HCT116 (cell line): ENCODE measurements at regions not wholly inside any gene's neighbourhood (a gene's known extent, or its start where the extent isn't known, plus 50 kb on each side); places are given as distances from the start of the nearest gene placed in this dataset.

Experiments used
- ATAC-seq: fragments of 200-7000 bp; cut with Tn5 transposase; 2 replicates; pipeline ENCODE4 v1.9.1; 2020; ENCODE audit warnings: mild to moderate bottlenecking, moderate library complexity
- BruUV-seq: library from RNA; stranded (reverse); fragments of 400-500 nt; replicated peaks from 2 replicates; lab custom pipeline; 2021; lab: Mats Ljungman, UMichigan
- CTCF ChIA-PET: fragments of 300-600 bp; sonication (Branson Sonifier 250); formaldehyde crosslinking; loops from one replicate; lab custom pipeline; 2021; ENCODE audit warnings: antibody characterized with exemption; lab: Charles Lee
- POLR2A ChIA-PET: fragments of 300-600, 350-600 bp; sonication (Branson Sonifier 250); formaldehyde crosslinking; loops from one replicate; lab custom pipeline; 2021; ENCODE audit warnings: antibody characterized with exemption; lab: Charles Lee
- RAD21 ChIA-PET, 2 experiments: fragments of 300-600 bp; sonication (Branson Sonifier 250); formaldehyde crosslinking; loops; one replicate each; lab custom pipeline; 2023; ENCODE audit warnings: low total read pairs in 2 of 2; ENCODE audit not compliant: uncharacterized antibody in 2 of 2, unreplicated experiment in 2 of 2, low non-redundant PET in 1 of 2; lab: Charles Lee
- DNase-seq: peaks from one replicate; pipeline ENCODE4 v3.0.0-alpha.2; 2010; ENCODE audit warnings: low read depth, low spot score
- H2AFZ ChIP-seq: fragments of 200-600 bp; shearing (Covaris generic), sonication (generic); 2 replicates; pipeline ENCODE4 v1.6.1; 2017; ENCODE audit warnings: low read depth, mixed run types, mixed read lengths, antibody characterized with exemption, low read length; ENCODE audit not compliant: poor library complexity, severe bottlenecking
- H3K27ac ChIP-seq: 2 replicates; pipeline ENCODE4 v1.5.1; 2012; ENCODE audit warnings: low read depth, low read length
- H3K27me3 ChIP-seq: fragments of 200-600 bp; sonication (generic); 2 replicates; pipeline ENCODE4 v1.6.1; 2016; ENCODE audit warnings: mixed run types, low read length, mixed read lengths; ENCODE audit not compliant: insufficient read depth
- H3K36me3 ChIP-seq, 2 experiments: fragments of 200-500 bp in 1 of 2; fragments of 200-600 bp in 1 of 2; sonication (Bioruptor generic) in 1 of 2; sonication (generic) in 1 of 2; 2 replicates each; pipeline versions ENCODE4 v1.5.1 to v1.6.1; 2014 to 2016; ENCODE audit warnings: low read length in 2 of 2, inconsistent platforms in 1 of 2, mixed read lengths in 1 of 2, mixed run types in 1 of 2; ENCODE audit not compliant: insufficient read depth in 2 of 2, control insufficient read depth in 1 of 2
- H3K4me1 ChIP-seq, 2 experiments: fragments of 200-600 bp in 1 of 2; sonication (generic) in 1 of 2; 2 replicates each; pipeline versions ENCODE4 v1.5.1 to v1.6.1; 2012 to 2017; ENCODE audit warnings: low read length in 2 of 2, inconsistent platforms in 1 of 2, mild to moderate bottlenecking in 1 of 2, mixed read lengths in 1 of 2, mixed run types in 1 of 2, moderate library complexity in 1 of 2; ENCODE audit not compliant: insufficient read depth in 2 of 2, control insufficient read depth in 1 of 2
- H3K4me2 ChIP-seq: fragments of 200-600 bp; sonication (generic); 2 replicates; pipeline ENCODE4 v1.6.1; 2017; ENCODE audit warnings: mixed run types, low read length, mixed read lengths
- H3K4me3 ChIP-seq, 2 experiments: fragments of 200-600 bp in 1 of 2; sonication (generic) in 1 of 2; replicated peaks in 1 of 2; 2 replicates each; pipeline ENCODE4 v1.5.1; 2011 to 2016; ENCODE audit warnings: low read length in 2 of 2, control low read depth in 1 of 2, low read depth in 1 of 2, mild to moderate bottlenecking in 1 of 2, mixed read lengths in 1 of 2, mixed run types in 1 of 2
- H3K79me2 ChIP-seq: fragments of 200-600 bp; sonication (generic); 2 replicates; pipeline ENCODE4 v1.6.1; 2017; ENCODE audit warnings: mild to moderate bottlenecking, mixed run types, low read length, moderate library complexity, mixed read lengths; ENCODE audit not compliant: insufficient read depth
- H3K9ac ChIP-seq: fragments of 200-600 bp; sonication (generic); 2 replicates; pipeline ENCODE4 v1.6.1; 2016; ENCODE audit warnings: low read length, mixed read lengths
- H3K9me2 ChIP-seq: fragments of 200-600 bp; sonication (generic), shearing (Covaris generic); 2 replicates; pipeline ENCODE4 v1.6.1; 2017; ENCODE audit warnings: mixed run types, mild to moderate bottlenecking, moderate library complexity; ENCODE audit not compliant: insufficient read depth
- H3K9me3 ChIP-seq, 2 experiments: fragments of 200-500 bp in 1 of 2; fragments of 200-600 bp in 1 of 2; sonication (Bioruptor generic) in 1 of 2; sonication (generic) in 1 of 2; 2 replicates each; pipeline ENCODE4 v1.6.1; 2014 to 2017; ENCODE audit warnings: low read length in 2 of 2, mixed read lengths in 2 of 2, inconsistent platforms in 1 of 2, low read depth in 1 of 2, mild to moderate bottlenecking in 1 of 2, mixed run types in 1 of 2, moderate library complexity in 1 of 2; ENCODE audit not compliant: control insufficient read depth in 1 of 2, insufficient read depth in 1 of 2
- H4K20me1 ChIP-seq: fragments of 200-600 bp; sonication (generic), shearing (Covaris generic); 2 replicates; pipeline ENCODE4 v1.6.1; 2017; ENCODE audit warnings: mixed run types, mild to moderate bottlenecking, moderate library complexity; ENCODE audit not compliant: insufficient read depth
- CTCF ChIP-seq, 3 experiments: fragments of 200-600 bp in 1 of 3; sonication (generic) in 1 of 3; IDR thresholded peaks in 2 of 3; conservative IDR thresholded peaks in 1 of 3; 2 replicates each; pipeline ENCODE4 v1.5.1; 2012 to 2017; ENCODE audit warnings: low read depth in 2 of 3, low read length in 2 of 3, antibody characterized with exemption in 1 of 3, borderline replicate concordance in 1 of 3, control low read depth in 1 of 3, mild to moderate bottlenecking in 1 of 3, mixed read lengths in 1 of 3, mixed run types in 1 of 3, moderate library complexity in 1 of 3; ENCODE audit not compliant: insufficient read depth in 1 of 3
- ELF1 ChIP-seq: IDR thresholded peaks from 2 replicates; pipeline ENCODE4 v1.6.1; 2012; ENCODE audit warnings: low read depth, borderline replicate concordance
- JUND ChIP-seq: IDR thresholded peaks from 2 replicates; pipeline ENCODE4 v1.6.1; 2012
- RAD21 ChIP-seq: IDR thresholded peaks from 2 replicates; pipeline ENCODE4 v1.6.1; 2012; ENCODE audit warnings: low read depth, mild to moderate bottlenecking
- SP1 ChIP-seq: IDR thresholded peaks from 2 replicates; pipeline ENCODE4 v1.6.1; 2012; ENCODE audit warnings: low read depth
- TCF7L2 ChIP-seq: IDR thresholded peaks from 2 replicates; pipeline ENCODE4 v1.7.0; 2011; ENCODE audit warnings: borderline replicate concordance, inconsistent platforms; ENCODE audit not compliant: insufficient read depth, insufficient read length; ENCODE audit errors: extremely low read depth
- YY1 ChIP-seq: IDR thresholded peaks from 2 replicates; pipeline ENCODE4 v1.6.1; 2011; ENCODE audit warnings: low read length, low read depth, moderate library complexity, mild to moderate bottlenecking; ENCODE audit not compliant: insufficient replicate concordance; ENCODE audit errors: extremely low read depth
- intact Hi-C: fragments of 100-400 bp; cut with micrococcal nuclease; formaldehyde crosslinking; loops from 2 replicates; pipeline ENCODE4 v1.10.0; 2022
- TF ChIP-seq, protein P1 (sequence below): IDR thresholded peaks from 2 replicates; pipeline ENCODE4 v1.6.1; 2012; ENCODE audit warnings: low read depth

GRCh38 chr5:164784230-164784629, 1278.8 kb downstream of the MAT2B start:
- Histone ChIP-seq H3K27me3 (no peaks in the 10 kb centered on the region), H4K20me1 (no peaks in the 10 kb centered on the region), H3K36me3 (no peaks in the 10 kb centered on the region), H3K27ac (no peak overlapping the region), H3K9me2 (no peaks in the 10 kb centered on the region), H3K4me1 (no peaks in the 10 kb centered on the region), H3K4me2 (no peak overlapping the region), H2AFZ (no peak overlapping the region), H3K4me3 (no peak overlapping the region), H3K79me2 (no peaks in the 10 kb centered on the region), H3K9me3 (peaks cover 0 to 5% of the 10 kb centered on the region in 2 experiments; a peak in 2 of 4 replicates), H3K9ac (no peak overlapping the region)
- no peak for DNase-seq
- ChIA-PET RAD21 (no interaction called here), CTCF (no interaction called here), POLR2A (no interaction called here)
- ATAC-seq: no peak
- intact Hi-C loops: no loop called here
- BruUV-seq: no TSS peak
- TF ChIP-seq SP1 (no peak), JUND (no peak), TCF7L2 (no peak), ELF1 (no peak), RAD21 (no peak), CTCF (IDR thresholded peaks at IDR 0.05 in 2 of 3, conservative IDR thresholded peaks at IDR 0.05 in 1 of 3; ENCODE audit: borderline replicate concordance in 1 of 3, insufficient read depth in 1 of 3, low read depth in 2 of 3, low read length in 2 of 3) (no peak), YY1 (no peak)
- TF ChIP-seq, protein P1, sequence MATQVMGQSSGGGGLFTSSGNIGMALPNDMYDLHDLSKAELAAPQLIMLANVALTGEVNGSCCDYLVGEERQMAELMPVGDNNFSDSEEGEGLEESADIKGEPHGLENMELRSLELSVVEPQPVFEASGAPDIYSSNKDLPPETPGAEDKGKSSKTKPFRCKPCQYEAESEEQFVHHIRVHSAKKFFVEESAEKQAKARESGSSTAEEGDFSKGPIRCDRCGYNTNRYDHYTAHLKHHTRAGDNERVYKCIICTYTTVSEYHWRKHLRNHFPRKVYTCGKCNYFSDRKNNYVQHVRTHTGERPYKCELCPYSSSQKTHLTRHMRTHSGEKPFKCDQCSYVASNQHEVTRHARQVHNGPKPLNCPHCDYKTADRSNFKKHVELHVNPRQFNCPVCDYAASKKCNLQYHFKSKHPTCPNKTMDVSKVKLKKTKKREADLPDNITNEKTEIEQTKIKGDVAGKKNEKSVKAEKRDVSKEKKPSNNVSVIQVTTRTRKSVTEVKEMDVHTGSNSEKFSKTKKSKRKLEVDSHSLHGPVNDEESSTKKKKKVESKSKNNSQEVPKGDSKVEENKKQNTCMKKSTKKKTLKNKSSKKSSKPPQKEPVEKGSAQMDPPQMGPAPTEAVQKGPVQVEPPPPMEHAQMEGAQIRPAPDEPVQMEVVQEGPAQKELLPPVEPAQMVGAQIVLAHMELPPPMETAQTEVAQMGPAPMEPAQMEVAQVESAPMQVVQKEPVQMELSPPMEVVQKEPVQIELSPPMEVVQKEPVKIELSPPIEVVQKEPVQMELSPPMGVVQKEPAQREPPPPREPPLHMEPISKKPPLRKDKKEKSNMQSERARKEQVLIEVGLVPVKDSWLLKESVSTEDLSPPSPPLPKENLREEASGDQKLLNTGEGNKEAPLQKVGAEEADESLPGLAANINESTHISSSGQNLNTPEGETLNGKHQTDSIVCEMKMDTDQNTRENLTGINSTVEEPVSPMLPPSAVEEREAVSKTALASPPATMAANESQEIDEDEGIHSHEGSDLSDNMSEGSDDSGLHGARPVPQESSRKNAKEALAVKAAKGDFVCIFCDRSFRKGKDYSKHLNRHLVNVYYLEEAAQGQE: no peak
